ENCODE measurements at regions not wholly inside any gene's neighbourhood (a gene's known extent, or its start where the extent isn't known, plus 50 kb on each side); places are given as distances from the start of the nearest gene placed in this dataset.
"Not testable (repeated sequence)": the region's sequence is repeated elsewhere in the genome, so short reads cannot be mapped to it uniquely, and the experiment has no call there.

GRCh38 chr3:178085817-178086123 is 450.5 kb upstream of the KCNMB2 start:
- no peak for DNase-seq (ENCODE audit: low spot score)

GRCh38 chr3:178086144-178086825 is 450.0 kb upstream of the KCNMB2 start:
- DNase-seq (ENCODE audit: low spot score): peak; percentile 31

- no peak for DNase-seq (ENCODE audit: low spot score)
Measured at GRCh38 chr3:178087376-178087775, 448.9 kb upstream of the KCNMB2 start.

GRCh38 chr3:178088963-178089362 is 447.3 kb upstream of the KCNMB2 start:
- no peak for DNase-seq (ENCODE audit: low spot score)

- no peak for DNase-seq (ENCODE audit: low spot score)
Measured at GRCh38 chr3:178090899-178091298, 445.3 kb upstream of the KCNMB2 start.

- no peak for DNase-seq (ENCODE audit: low spot score)
Measured at GRCh38 chr3:178095522-178095921, 440.7 kb upstream of the KCNMB2 start.

- no peak for DNase-seq (ENCODE audit: low spot score)
Measured at GRCh38 chr3:178096955-178097354, 439.3 kb upstream of the KCNMB2 start.

GRCh38 chr3:178097576-178097975 is 438.7 kb upstream of the KCNMB2 start:
- no peak for DNase-seq (ENCODE audit: low spot score)

- no peak for DNase-seq (ENCODE audit: low spot score)
Measured at GRCh38 chr3:178099274-178099673, 437.0 kb upstream of the KCNMB2 start.

GRCh38 chr3:178099862-178100261 is 436.4 kb upstream of the KCNMB2 start:
- peak; percentile 40 for DNase-seq (ENCODE audit: low spot score)

- DNase-seq (ENCODE audit: low spot score): no peak
Measured at GRCh38 chr3:178100908-178101307, 435.3 kb upstream of the KCNMB2 start.

- DNase-seq (ENCODE audit: low spot score): no peak
Measured at GRCh38 chr3:178103140-178103539, 433.1 kb upstream of the KCNMB2 start.

- DNase-seq (ENCODE audit: low spot score): no peak
Measured at GRCh38 chr3:178107804-178108203, 428.4 kb upstream of the KCNMB2 start.

GRCh38 chr3:178109691-178110090 is 426.5 kb upstream of the KCNMB2 start:
- no peak for DNase-seq (ENCODE audit: low spot score)

GRCh38 chr3:178112134-178112533 is 424.1 kb upstream of the KCNMB2 start:
- DNase-seq (ENCODE audit: low spot score): no peak

- not testable (repeated sequence) for DNase-seq (ENCODE audit: low spot score)
Measured at GRCh38 chr3:178112552-178112951, 423.7 kb upstream of the KCNMB2 start.

GRCh38 chr3:178117641-178118040 is 418.6 kb upstream of the KCNMB2 start:
- no peak for DNase-seq (ENCODE audit: low spot score)

GRCh38 chr3:178119608-178120295 is 416.5 kb upstream of the KCNMB2 start:
- not testable (repeated sequence) for DNase-seq (ENCODE audit: low spot score)

GRCh38 chr3:178120367-178120766 is 415.9 kb upstream of the KCNMB2 start:
- no peak for DNase-seq (ENCODE audit: low spot score)

GRCh38 chr3:178126686-178127085 is 409.6 kb upstream of the KCNMB2 start:
- no peak for DNase-seq (ENCODE audit: low spot score)

- no peak for DNase-seq (ENCODE audit: low spot score)
Measured at GRCh38 chr3:178127221-178127620, 409.0 kb upstream of the KCNMB2 start.

GRCh38 chr3:178129109-178129508 is 407.1 kb upstream of the KCNMB2 start:
- no peak for DNase-seq (ENCODE audit: low spot score)

- no peak for DNase-seq (ENCODE audit: low spot score)
Measured at GRCh38 chr3:178131801-178132200, 404.4 kb upstream of the KCNMB2 start.

- DNase-seq (ENCODE audit: low spot score): no peak
Measured at GRCh38 chr3:178137206-178137605, 399.0 kb upstream of the KCNMB2 start.
